Common myeloid progenitor, CD34-positive (primary cell): ENCODE measurements at regions not wholly inside any gene's neighbourhood (a gene's known extent, or its start where the extent isn't known, plus 50 kb on each side); places are given as distances from the start of the nearest gene placed in this dataset.

ENCODE experiments used
- CTCF ChIA-PET: fragments of 350-600 bp; sonication (Branson Sonifier 250); formaldehyde crosslinking; loops from one replicate; lab custom pipeline; 2021; ENCODE audit warnings: antibody characterized with exemption; lab: Charles Lee
- POLR2A ChIA-PET: fragments of 350-600 bp; sonication (Branson Sonifier 250); formaldehyde crosslinking; loops from one replicate; lab custom pipeline; 2021; ENCODE audit warnings: antibody characterized with exemption; lab: Charles Lee
- DNase-seq, 3 donors: peaks; one replicate each; pipeline versions ENCODE4 v3.0.0 to v3.0.0-alpha.2; 2013
- H3K27ac ChIP-seq, 2 experiments: 1 replicate in 1 of 2; 2 replicates in 1 of 2; pipeline ENCODE4 v1.7.0; 2013; ENCODE audit warnings: inconsistent platforms in 2 of 2, low read length in 2 of 2, mild to moderate bottlenecking in 2 of 2, low read depth in 1 of 2, moderate library complexity in 1 of 2; ENCODE audit not compliant: severe bottlenecking in 2 of 2, insufficient read depth in 1 of 2, poor library complexity in 1 of 2
- H3K27me3 ChIP-seq, 5 experiments: replicated peaks in 2 of 5; 1 replicate in 3 of 5; 2 replicates in 2 of 5; pipeline versions ENCODE4 v1.6.1 to v1.7.0; 2013; ENCODE audit warnings: low read length in 4 of 5, mild to moderate bottlenecking in 2 of 5, moderate library complexity in 2 of 5, inconsistent platforms in 1 of 5; ENCODE audit not compliant: insufficient read depth in 5 of 5, control insufficient read depth in 4 of 5
- H3K36me3 ChIP-seq, 4 experiments: 1 replicate in 2 of 4; 2 replicates in 2 of 4; pipeline versions ENCODE4 v1.6.1 to v1.7.0; 2013; ENCODE audit warnings: low read length in 3 of 4, control low read depth in 1 of 4, mild to moderate bottlenecking in 1 of 4; ENCODE audit not compliant: control insufficient read depth in 4 of 4, insufficient read depth in 4 of 4
- H3K4me1 ChIP-seq, 4 experiments: 1 replicate in 3 of 4; 2 replicates in 1 of 4; pipeline versions ENCODE4 v1.6.1 to v1.7.1; 2013; ENCODE audit warnings: low read length in 3 of 4, mild to moderate bottlenecking in 3 of 4, control low read depth in 1 of 4, inconsistent platforms in 1 of 4, moderate library complexity in 1 of 4; ENCODE audit not compliant: control insufficient read depth in 4 of 4, insufficient read depth in 4 of 4; ENCODE audit errors: control extremely low read depth in 1 of 4
- H3K4me3 ChIP-seq, 7 experiments: 1 replicate in 4 of 7; 2 replicates in 3 of 7; pipeline versions ENCODE4 v1.5.1 to v1.7.0; 2013; ENCODE audit warnings: mild to moderate bottlenecking in 7 of 7, low read length in 6 of 7, moderate library complexity in 6 of 7, inconsistent platforms in 2 of 7, low read depth in 2 of 7, control low read depth in 1 of 7; ENCODE audit not compliant: insufficient read depth in 4 of 7, control insufficient read depth in 1 of 7; ENCODE audit errors: extremely low read depth in 1 of 7
- H3K9me3 ChIP-seq, 5 experiments: 1 replicate in 4 of 5; 2 replicates in 1 of 5; pipeline versions ENCODE4 v1.6.1 to v1.7.1; 2013; ENCODE audit warnings: low read length in 4 of 5, mild to moderate bottlenecking in 2 of 5, inconsistent platforms in 1 of 5, low read depth in 1 of 5, moderate library complexity in 1 of 5; ENCODE audit not compliant: control insufficient read depth in 4 of 5, insufficient read depth in 2 of 5; ENCODE audit errors: control extremely low read depth in 1 of 5
- WGBS: methylation state at CpG from one replicate; pipeline ENCODE4 v1.1.5; 2013; ENCODE audit not compliant: insufficient coverage; 5-methylcytosine and 5-hydroxymethylcytosine counted together

- ChIA-PET CTCF (no interaction called here), POLR2A (no interaction called here)
- Histone ChIP-seq H3K9me3 (no peaks in the 10 kb centered on the region), H3K4me3 (no peak overlapping the region), H3K4me1 (no peaks in the 10 kb centered on the region), H3K36me3 (no peaks in the 10 kb centered on the region), H3K27me3 (no peaks in the 10 kb centered on the region), H3K27ac (no peak overlapping the region)
- no peak for DNase-seq
- 93% methylated on average over 3 of the region's 9 CpGs for WGBS
Observed at GRCh38 chr4:60611762-60612496, 588.2 kb upstream of the ADGRL3 start.

GRCh38 chr4:60617731-60618130 lies 582.4 kb upstream of the ADGRL3 start:
- Histone ChIP-seq H3K9me3 (no peaks in the 10 kb centered on the region), H3K36me3 (no peaks in the 10 kb centered on the region), H3K27ac (no peak overlapping the region), H3K4me1 (no peaks in the 10 kb centered on the region), H3K27me3 (no peaks in the 10 kb centered on the region), H3K4me3 (no peak overlapping the region)
- WGBS, result 92% methylated on average over 3 of the region's 4 CpGs
- no peak for DNase-seq
- POLR2A ChIA-PET, result no interaction called here
- CTCF ChIA-PET, result no interaction called here

- Histone ChIP-seq H3K36me3 (no peaks in the 10 kb centered on the region), H3K4me3 (no peak overlapping the region), H3K27me3 (no peaks in the 10 kb centered on the region), H3K27ac (no peak overlapping the region), H3K9me3 (no peaks in the 10 kb centered on the region), H3K4me1 (no peaks in the 10 kb centered on the region)
- POLR2A ChIA-PET, result no interaction called here
- no peak for DNase-seq
- CTCF ChIA-PET, result no interaction called here
- WGBS, result 100% methylated on average over 1 of the region's 2 CpGs
Observed at GRCh38 chr4:60619531-60620305, 580.4 kb upstream of the ADGRL3 start.

GRCh38 chr4:60637976-60638375 lies 562.1 kb upstream of the ADGRL3 start:
- no peak for DNase-seq
- CTCF ChIA-PET, result no interaction called here
- POLR2A ChIA-PET, result no interaction called here

GRCh38 chr4:60648774-60649173 lies 551.4 kb upstream of the ADGRL3 start:
- Histone ChIP-seq H3K27ac (no peak overlapping the region), H3K4me1 (no peaks in the 10 kb centered on the region), H3K4me3 (no peak overlapping the region), H3K9me3 (no peaks in the 10 kb centered on the region), H3K27me3 (no peaks in the 10 kb centered on the region), H3K36me3 (no peaks in the 10 kb centered on the region)
- ChIA-PET POLR2A (no interaction called here), CTCF (no interaction called here)
- WGBS, result no CpG with 5 or more reads among the region's 2 CpGs
- DNase-seq, result no peak

More at GRCh38 chr4:60637976-60638375, 562.1 kb upstream of the ADGRL3 start:
- Histone ChIP-seq H3K4me1 (no peaks in the 10 kb centered on the region), H3K27ac (no peak overlapping the region), H3K4me3 (no peak overlapping the region), H3K9me3 (peaks cover 0 to 4% (median 0%) of the 10 kb centered on the region in 5 experiments), H3K27me3 (no peaks in the 10 kb centered on the region), H3K36me3 (no peaks in the 10 kb centered on the region)
- WGBS, result 80% methylated on average over 2 of the region's 2 CpGs

- Histone ChIP-seq H3K36me3 (no peaks in the 10 kb centered on the region), H3K27me3 (no peaks in the 10 kb centered on the region), H3K27ac (no peak overlapping the region), H3K4me1 (no peaks in the 10 kb centered on the region), H3K4me3 (no peak overlapping the region), H3K9me3 (no peaks in the 10 kb centered on the region)
- ChIA-PET CTCF (no interaction called here), POLR2A (no interaction called here)
- no peak for DNase-seq
Observed at GRCh38 chr4:60652933-60653332, 547.2 kb upstream of the ADGRL3 start.

GRCh38 chr4:60655356-60655755 lies 544.8 kb upstream of the ADGRL3 start:
- ChIA-PET CTCF (no interaction called here), POLR2A (no interaction called here)
- H3K4me1 ChIP-seq, result no peaks in the 10 kb centered on the region
- H3K9me3 ChIP-seq, result no peaks in the 10 kb centered on the region
- DNase-seq, result no peak
- no peaks in the 10 kb centered on the region for H3K36me3 ChIP-seq
- H3K27ac ChIP-seq, result no peak overlapping the region
- no peaks in the 10 kb centered on the region for H3K27me3 ChIP-seq
- H3K4me3 ChIP-seq, result no peak overlapping the region
